DMS79 treated with DMSO at 0.1 percent for 48 hours (cell line): ENCODE measurements at regions not wholly inside any gene's neighbourhood (a gene's known extent, or its start where the extent isn't known, plus 50 kb on each side); places are given as distances from the start of the nearest gene placed in this dataset.
"Not testable (repeated sequence)": the region's sequence is repeated elsewhere in the genome, so short reads cannot be mapped to it uniquely, and the experiment has no call there.

ENCODE experiments used
- DNase-seq: peaks from one replicate; lab custom pipeline; 2025; lab: John Stamatoyannopoulos, UW

GRCh38 chr11:70894566-70895365, 357.6 kb downstream of the SHANK2 start:
- DNase-seq = no peak

- DNase-seq = no peak
Measured at GRCh38 chr11:70895366-70895670, 357.1 kb downstream of the SHANK2 start.

- no peak for DNase-seq
Measured at GRCh38 chr11:70897429-70897828, 354.9 kb downstream of the SHANK2 start.

- no peak for DNase-seq
Measured at GRCh38 chr11:70899616-70900015, 352.8 kb downstream of the SHANK2 start.

GRCh38 chr11:70900540-70900939, 351.8 kb downstream of the SHANK2 start:
- no peak for DNase-seq

- DNase-seq = no peak
Measured at GRCh38 chr11:70901951-70902521, 350.3 kb downstream of the SHANK2 start.

GRCh38 chr11:70903229-70903628, 349.1 kb downstream of the SHANK2 start:
- not testable (repeated sequence) for DNase-seq

GRCh38 chr11:70906101-70906500, 346.3 kb downstream of the SHANK2 start:
- DNase-seq = no peak

- no peak for DNase-seq
Measured at GRCh38 chr11:70908223-70908622, 344.2 kb downstream of the SHANK2 start.

GRCh38 chr11:70910835-70911234, 341.5 kb downstream of the SHANK2 start:
- DNase-seq = no peak

- DNase-seq = peak; percentile 68
Measured at GRCh38 chr11:70912226-70912840, 340.0 kb downstream of the SHANK2 start.

GRCh38 chr11:70913715-70914231, 338.6 kb downstream of the SHANK2 start:
- peak; percentile 100 for DNase-seq

GRCh38 chr11:70914496-70914895, 337.9 kb downstream of the SHANK2 start:
- no peak for DNase-seq

- peak; percentile 7 for DNase-seq
Measured at GRCh38 chr11:70915158-70915985, 337.0 kb downstream of the SHANK2 start.

- DNase-seq = peak; percentile 24
Measured at GRCh38 chr11:70916351-70916750, 336.0 kb downstream of the SHANK2 start.

- DNase-seq = no peak
Measured at GRCh38 chr11:70918242-70918641, 334.1 kb downstream of the SHANK2 start.

GRCh38 chr11:70921804-70922203, 330.6 kb downstream of the SHANK2 start:
- DNase-seq = no peak

GRCh38 chr11:70924108-70924507, 328.3 kb downstream of the SHANK2 start:
- DNase-seq = no peak

GRCh38 chr11:70925238-70925637, 327.1 kb downstream of the SHANK2 start:
- DNase-seq = no peak

GRCh38 chr11:70926543-70927201, 325.7 kb downstream of the SHANK2 start:
- DNase-seq = no peak

GRCh38 chr11:70928854-70929598, 323.4 kb downstream of the SHANK2 start:
- no peak for DNase-seq
